Kidney epithelial cell (primary cell): ENCODE measurements at regions not wholly inside any gene's neighbourhood (a gene's known extent, or its start where the extent isn't known, plus 50 kb on each side); places are given as distances from the start of the nearest gene placed in this dataset.
"Not testable (repeated sequence)": the region's sequence is repeated elsewhere in the genome, so short reads cannot be mapped to it uniquely, and the experiment has no call there.

Experiments used
- DNase-seq: peaks from one replicate; pipeline ENCODE4 v3.0.0-alpha.2; 2010; ENCODE audit warnings: low read depth
- H3K27me3 ChIP-seq: 2 replicates; pipeline ENCODE4 v1.6.0; 2011; ENCODE audit warnings: low read length; ENCODE audit not compliant: control insufficient read depth, insufficient read depth
- H3K36me3 ChIP-seq: 2 replicates; pipeline ENCODE4 v1.5.1; 2011; ENCODE audit warnings: low read length; ENCODE audit not compliant: control insufficient read depth, insufficient read depth
- H3K4me3 ChIP-seq: 2 replicates; pipeline ENCODE4 v1.5.1; 2011; ENCODE audit warnings: low read depth, mild to moderate bottlenecking, control low read depth, low read length
- CTCF ChIP-seq: IDR thresholded peaks from 2 replicates; pipeline ENCODE4 v1.5.1; 2011; ENCODE audit warnings: mild to moderate bottlenecking, moderate library complexity, low read length, control low read depth, inconsistent platforms; ENCODE audit not compliant: insufficient read depth, poor library complexity, severe bottlenecking

GRCh38 chrX:87425618-87426017 lies 92.0 kb upstream of the KLHL4 start:
- DNase-seq: no peak
- TF ChIP-seq CTCF: no peak
- H3K4me3 ChIP-seq: no peak overlapping the region
- H3K27me3 ChIP-seq: no peaks in the 10 kb centered on the region
- no peaks in the 10 kb centered on the region for H3K36me3 ChIP-seq

DNA sequence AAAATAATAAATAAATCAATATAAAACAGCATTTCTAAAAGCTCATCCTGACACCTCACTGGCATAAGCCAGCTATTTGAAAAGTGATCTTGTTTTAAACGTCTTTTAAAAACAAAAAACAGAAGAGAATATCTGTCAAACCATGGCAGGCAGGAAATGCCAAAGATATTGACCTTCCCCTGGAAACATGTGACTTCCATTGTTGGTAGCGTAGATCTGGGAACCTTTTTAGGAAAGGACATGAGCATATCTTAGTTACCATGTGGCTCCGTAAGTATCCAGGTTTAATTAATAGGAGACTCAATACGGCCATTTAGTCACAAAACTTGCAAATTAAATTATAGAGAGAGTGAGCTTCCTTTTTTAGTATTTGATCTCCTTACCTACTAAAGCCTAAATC lies 83.0 kb upstream of the KLHL4 start:
- Histone ChIP-seq H3K36me3 (no peaks in the 10 kb centered on the region), H3K4me3 (no peak overlapping the region), H3K27me3 (no peaks in the 10 kb centered on the region)
- TF ChIP-seq CTCF: no peak
- no peak for DNase-seq

- not testable (repeated sequence) for DNase-seq, H3K27me3 ChIP-seq, H3K4me3 ChIP-seq, H3K36me3 ChIP-seq
These were observed 69.0 kb upstream of the KLHL4 start for GRCh38 chrX:87448613-87449012.

DNA sequence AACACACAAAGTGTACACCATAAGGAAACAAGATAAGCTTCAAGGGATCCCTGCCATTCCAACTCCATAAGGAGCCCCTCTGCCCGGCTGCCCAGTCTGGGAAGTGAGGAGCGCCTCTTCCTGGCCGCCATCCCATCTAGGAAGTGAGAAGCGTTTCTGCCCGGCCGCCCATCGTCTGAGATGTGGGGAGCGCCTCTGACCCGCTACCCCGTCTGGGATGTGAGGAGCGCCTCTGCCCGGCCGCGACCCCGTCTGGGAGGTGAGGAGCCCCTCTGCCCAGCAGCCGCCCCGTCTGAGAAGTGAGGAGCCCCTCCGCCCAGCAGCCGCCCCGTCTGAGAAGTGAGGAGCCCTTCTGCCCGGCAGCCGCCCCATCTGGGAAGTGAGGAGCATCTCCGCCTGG lies 51.8 kb upstream of the KLHL4 start:
- H3K4me3 ChIP-seq, DNase-seq, H3K27me3 ChIP-seq, H3K36me3 ChIP-seq: not testable (repeated sequence)
